Activated CD4-positive, CD25-positive, alpha-beta regulatory T cell treated with anti-CD3 and anti-CD28 coated beads, Interleukin-2, amount 50 U/mL, for 16 hours (primary cell): ENCODE measurements at regions not wholly inside any gene's neighbourhood (a gene's known extent, or its start where the extent isn't known, plus 50 kb on each side); places are given as distances from the start of the nearest gene placed in this dataset.
A peak's percentile ranks its signal among the peaks of the same experiment; 100 is the strongest.

Experiments
- DNase-seq: peaks from one replicate; pipeline ENCODE4 v3.0.0-alpha.2; 2020; ENCODE audit warnings: low read depth, low spot score

DNA sequence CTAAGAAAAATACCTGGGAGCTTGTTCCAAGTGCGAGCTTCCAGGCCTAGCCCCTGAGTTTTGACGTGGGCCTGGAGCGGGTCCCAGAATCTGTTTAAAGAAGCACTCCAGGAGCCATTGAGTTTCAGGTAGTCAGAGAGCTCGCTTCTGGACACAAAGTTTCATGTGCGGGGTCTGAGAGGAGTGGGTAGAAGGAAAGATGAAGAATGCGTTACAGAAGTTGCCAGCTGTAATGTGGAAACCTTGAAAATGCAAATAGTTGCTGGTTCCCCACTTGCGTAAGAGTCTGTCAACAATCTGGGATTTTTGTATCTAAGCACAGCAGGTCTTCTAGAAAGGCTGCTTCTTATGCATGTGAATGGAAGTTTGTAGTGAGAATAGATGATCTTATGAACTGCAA is 77.5 kb upstream of the CLCN4 start:
- DNase-seq: no peak

GRCh38 chrX:10083809-10084208 is 73.0 kb upstream of the CLCN4 start:
- DNase-seq: no peak

- no peak for DNase-seq
Measured at GRCh38 chrX:10085223-10085622, 71.6 kb upstream of the CLCN4 start.

DNA sequence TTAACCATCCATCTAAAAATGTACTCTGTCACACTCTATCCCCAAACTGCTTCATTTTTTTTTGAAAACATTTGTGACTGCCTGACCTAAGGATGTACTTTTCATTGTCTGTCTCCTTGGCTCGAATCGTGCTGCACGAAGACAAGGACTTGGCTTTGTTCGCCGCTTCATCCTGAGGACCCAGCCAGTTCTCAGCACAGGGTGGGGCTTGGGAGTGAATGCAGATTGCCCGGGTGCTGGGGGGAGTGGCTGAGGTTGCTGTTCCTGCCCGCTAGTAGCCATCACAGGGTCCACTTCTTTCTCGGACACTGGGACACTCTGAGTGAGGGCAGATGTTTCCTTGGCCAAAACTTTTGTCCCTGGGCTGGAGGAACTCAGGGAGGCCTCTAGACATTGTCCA is 70.1 kb upstream of the CLCN4 start:
- no peak for DNase-seq

DNA sequence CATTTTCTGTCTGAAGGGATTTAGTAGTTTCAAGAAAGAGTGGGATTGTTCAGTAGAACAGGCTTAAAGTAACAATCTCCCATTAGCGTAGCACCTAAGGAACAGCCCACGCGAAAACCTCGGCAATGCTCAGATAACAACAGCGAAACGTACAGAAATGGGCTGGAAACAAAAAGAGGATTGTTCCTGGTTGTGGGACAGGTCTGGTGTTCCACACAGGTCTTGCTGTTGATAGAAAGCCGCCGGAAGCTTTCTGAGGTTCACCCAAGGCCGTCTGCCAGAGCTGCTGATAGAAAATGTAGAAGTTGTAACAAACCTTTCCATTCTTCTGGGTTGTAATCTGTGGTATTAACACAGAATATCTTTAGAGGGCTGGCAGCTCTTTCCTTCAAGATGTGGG is 69.4 kb upstream of the CLCN4 start:
- no peak for DNase-seq

DNA sequence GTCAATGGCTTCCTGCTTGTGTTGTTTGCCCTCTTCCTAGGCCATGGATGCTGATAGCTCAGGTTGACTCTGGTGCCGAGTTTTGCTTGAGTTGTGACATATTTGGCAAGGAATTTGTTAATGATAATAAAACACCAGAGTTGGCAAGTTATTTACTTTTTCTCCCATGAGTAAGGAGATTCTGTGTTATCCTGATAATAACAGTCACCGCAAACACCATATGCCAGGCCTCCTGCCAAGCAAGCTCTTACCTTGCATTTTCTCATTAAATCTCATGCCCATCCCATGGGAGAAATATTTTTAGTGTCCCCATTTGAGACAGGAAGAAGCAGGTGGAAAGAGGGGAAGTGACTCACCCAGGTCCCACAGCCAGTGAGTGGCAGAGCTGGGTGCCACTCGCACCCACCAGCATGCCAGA is 67.4 kb upstream of the CLCN4 start:
- DNase-seq: no peak

DNA sequence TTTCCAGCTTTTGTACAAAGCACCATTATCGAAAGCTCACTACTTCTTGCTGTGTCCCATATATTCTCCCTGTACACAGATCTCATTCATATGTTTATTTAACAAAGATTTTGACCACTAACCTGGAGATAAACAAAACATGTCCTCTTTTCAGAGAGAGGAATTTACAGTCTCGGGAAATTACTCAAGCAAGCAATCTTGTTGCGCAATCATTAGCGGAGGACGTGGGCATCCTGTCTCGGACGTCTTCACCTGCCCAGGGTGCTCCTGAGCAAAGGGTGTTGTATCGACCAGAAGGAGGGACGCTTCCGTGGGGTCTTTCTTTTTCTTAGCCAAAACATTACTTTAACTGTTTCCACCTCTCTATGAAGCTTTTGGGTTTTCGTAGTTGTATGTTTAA is 66.5 kb upstream of the CLCN4 start:
- DNase-seq: no peak

- DNase-seq: no peak
Measured at GRCh38 chrX:10095246-10095645, 61.5 kb upstream of the CLCN4 start.

GRCh38 chrX:10095698-10096432 is 60.9 kb upstream of the CLCN4 start:
- no peak for DNase-seq

DNA sequence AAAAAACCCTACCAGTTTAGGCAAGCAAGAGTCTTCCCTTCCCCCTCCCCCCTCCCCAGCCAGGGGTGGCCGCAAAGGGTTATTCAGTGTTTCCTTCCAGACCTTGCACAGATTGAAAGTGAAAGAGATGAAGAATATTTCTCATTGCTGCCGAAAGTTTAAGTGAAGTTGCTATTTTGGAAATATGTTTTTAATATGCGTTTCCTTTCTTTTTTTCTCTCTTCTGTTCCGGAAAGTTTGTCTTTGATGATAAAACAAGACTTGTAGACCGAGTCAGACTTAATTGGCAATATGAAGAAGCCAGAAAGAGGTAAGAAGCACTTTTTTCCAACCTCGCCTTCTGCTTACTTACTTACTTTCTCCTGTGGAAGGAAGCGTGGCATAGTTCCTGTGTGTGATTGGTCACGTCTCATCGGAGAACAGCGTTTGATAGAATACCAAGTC is 58.5 kb upstream of the CLCN4 start:
- peak; percentile 27 for DNase-seq

DNA sequence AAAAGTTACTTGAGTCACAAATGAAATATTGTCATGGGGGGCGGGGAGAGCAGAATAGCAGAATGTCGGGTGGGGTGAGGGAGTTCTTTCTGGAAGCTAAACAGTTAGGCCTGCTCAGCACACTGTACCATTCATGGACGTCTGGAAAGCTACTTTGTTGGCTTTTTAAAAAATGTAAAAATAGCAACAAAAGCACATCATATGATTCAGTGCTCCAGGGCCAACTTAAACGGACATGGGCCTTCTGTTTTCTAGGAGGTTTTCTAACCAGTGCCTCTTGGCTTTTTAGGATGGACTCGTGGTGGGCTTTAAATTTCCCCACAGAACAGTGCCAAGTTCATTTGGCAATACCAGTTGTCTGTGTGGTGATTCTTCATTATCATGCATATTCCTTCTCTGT is 57.4 kb upstream of the CLCN4 start:
- DNase-seq: no peak

DNA sequence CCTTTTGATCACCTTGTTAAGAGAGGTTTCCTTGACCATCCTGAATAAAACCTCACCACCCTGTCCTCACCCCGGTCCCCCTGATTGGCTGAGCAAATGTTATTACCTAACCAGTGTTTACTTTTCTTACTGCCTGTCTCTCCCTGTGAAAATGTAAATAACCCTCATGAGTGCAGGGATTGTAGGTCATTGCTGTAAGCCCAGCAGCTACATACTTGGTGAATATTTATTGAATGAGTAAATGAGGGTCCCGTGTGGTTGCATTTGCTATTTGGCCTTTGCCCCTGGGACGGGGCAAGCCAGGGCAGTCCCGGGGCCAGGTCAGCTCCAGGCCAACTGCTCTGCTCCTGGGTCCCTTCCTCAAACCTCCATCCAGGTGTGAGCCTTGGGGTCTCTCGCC is 55.5 kb upstream of the CLCN4 start:
- DNase-seq: no peak

GRCh38 chrX:10102046-10102704 is 54.6 kb upstream of the CLCN4 start:
- DNase-seq: no peak

DNA sequence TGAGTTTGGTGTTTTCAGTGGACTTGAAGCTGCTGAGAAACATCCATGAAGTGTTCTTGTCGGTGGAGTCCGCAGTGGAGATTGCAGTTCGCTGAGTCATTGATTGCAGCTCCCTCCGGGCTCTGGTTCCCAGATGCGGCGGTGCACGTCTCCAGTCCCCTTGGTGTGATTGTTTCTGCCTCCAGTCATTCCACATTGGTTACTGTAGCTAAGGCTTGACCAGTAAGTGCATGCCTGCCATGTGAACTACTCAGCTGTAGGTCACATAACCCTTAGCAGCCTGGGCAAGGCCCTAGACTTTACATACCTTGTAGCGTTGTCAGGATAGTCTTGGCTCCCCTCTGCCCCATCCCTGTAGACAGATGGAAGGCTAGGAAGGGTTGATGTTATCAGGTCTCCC is 53.8 kb upstream of the CLCN4 start:
- no peak for DNase-seq

DNA sequence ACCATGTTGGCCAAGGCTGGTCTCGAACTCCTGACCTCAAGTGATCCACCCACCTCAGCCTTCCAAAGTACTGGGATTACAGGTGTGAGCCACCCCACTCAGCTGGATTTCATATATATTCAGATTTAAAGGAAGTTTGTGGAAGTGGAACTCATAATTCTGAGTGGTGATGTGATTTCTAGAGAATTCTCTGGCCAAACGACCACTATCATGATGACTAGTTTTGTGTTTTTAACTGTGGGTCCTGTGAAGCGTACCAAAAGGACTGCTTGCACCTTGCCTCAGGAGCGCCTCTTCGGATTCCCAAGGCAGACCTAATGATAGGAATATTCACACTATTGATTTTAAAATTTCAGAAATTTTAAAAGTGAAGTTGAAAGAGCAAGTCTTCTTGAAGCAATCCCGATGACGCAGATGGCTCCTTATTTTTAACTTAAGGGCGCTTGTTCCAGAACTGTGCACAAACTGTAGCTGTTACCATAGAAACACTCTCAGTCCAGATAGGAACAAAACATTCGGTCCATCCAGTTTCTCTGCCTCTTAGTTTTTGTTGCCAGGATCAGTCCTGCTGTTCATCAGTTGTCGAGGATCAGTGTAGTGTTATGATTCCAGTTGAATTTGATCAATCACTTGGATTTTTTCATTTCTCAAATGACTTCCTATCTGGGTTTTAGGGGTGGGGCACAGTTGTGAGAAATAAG is 51.7 kb upstream of the CLCN4 start:
- no peak for DNase-seq

- DNase-seq: peak; percentile 8
Measured at GRCh38 chrX:10106806-10107205, 50.0 kb upstream of the CLCN4 start.
